Panc1 (cell line): ENCODE measurements at regions not wholly inside any gene's neighbourhood (a gene's known extent, or its start where the extent isn't known, plus 50 kb on each side); places are given as distances from the start of the nearest gene placed in this dataset.

ENCODE experiments used
- ATAC-seq: fragments of 200-7000 bp; cut with Tn5 transposase; 2 replicates; pipeline ENCODE4 v1.9.1; 2020; ENCODE audit warnings: mild to moderate bottlenecking, moderate library complexity
- BruUV-seq: library from RNA; stranded (reverse); fragments of 400-500 nt; replicated peaks from 2 replicates; lab custom pipeline; 2021; lab: Mats Ljungman, UMichigan
- CTCF ChIA-PET: fragments of 300-600 bp; sonication (Branson Sonifier 250); formaldehyde crosslinking; loops from one replicate; lab custom pipeline; 2022; ENCODE audit warnings: antibody characterized with exemption; lab: Charles Lee
- POLR2A ChIA-PET: fragments of 300-600 bp; sonication (Branson Sonifier 250); formaldehyde crosslinking; loops from one replicate; lab custom pipeline; 2022; ENCODE audit warnings: antibody characterized with exemption; lab: Charles Lee
- DNase-seq: peaks from one replicate; pipeline ENCODE4 v3.0.0-alpha.2; 2010; ENCODE audit warnings: low read depth, low spot score
- H3K27ac ChIP-seq: 2 replicates; pipeline ENCODE4 v1.5.1; 2011; ENCODE audit warnings: mild to moderate bottlenecking, low read length, inconsistent platforms
- H3K27me3 ChIP-seq: fragments of 200-500 bp; sonication (Bioruptor generic); 2 replicates; pipeline ENCODE4 v1.6.0; 2014; ENCODE audit warnings: low read length, inconsistent platforms; ENCODE audit not compliant: control insufficient read depth, insufficient read depth
- H3K36me3 ChIP-seq: fragments of 200-500 bp; sonication (Bioruptor generic); 2 replicates; pipeline ENCODE4 v1.5.1; 2014; ENCODE audit warnings: inconsistent platforms, mild to moderate bottlenecking, low read length, moderate library complexity; ENCODE audit not compliant: control insufficient read depth, insufficient read depth
- H3K4me1 ChIP-seq: 2 replicates; pipeline ENCODE4 v1.5.1; 2011; ENCODE audit warnings: inconsistent platforms, mild to moderate bottlenecking, low read length, moderate library complexity; ENCODE audit not compliant: control insufficient read depth, insufficient read depth
- H3K4me3 ChIP-seq, 2 experiments: 2 replicates each; pipeline ENCODE4 v1.5.1; 2011 to 2012; ENCODE audit warnings: low read depth in 2 of 2, low read length in 2 of 2, mild to moderate bottlenecking in 2 of 2, inconsistent platforms in 1 of 2, moderate library complexity in 1 of 2
- H3K9me3 ChIP-seq: fragments of 200-500 bp; sonication (Bioruptor generic); 2 replicates; pipeline ENCODE4 v1.5.1; 2014; ENCODE audit warnings: low read depth, mild to moderate bottlenecking, inconsistent platforms, low read length, moderate library complexity; ENCODE audit not compliant: control insufficient read depth, insufficient read depth
- CTCF ChIP-seq: fragments of 450-650 bp; IDR thresholded peaks from 2 replicates; pipeline ENCODE4 v1.5.1; 2017; ENCODE audit warnings: mild to moderate bottlenecking
- POLR2AphosphoS5 ChIP-seq: IDR thresholded peaks from 2 replicates; pipeline ENCODE4 v1.6.1; 2012; ENCODE audit warnings: mild to moderate bottlenecking, low read depth, low read length, moderate library complexity
- REST ChIP-seq, 2 experiments: IDR thresholded peaks; 2 replicates each; pipeline ENCODE4 v1.6.1; 2011 to 2012; ENCODE audit warnings: low read depth in 2 of 2, control low read depth in 1 of 2, low read length in 1 of 2, mild to moderate bottlenecking in 1 of 2, moderate library complexity in 1 of 2; ENCODE audit not compliant: insufficient read depth in 1 of 2
- SIN3A ChIP-seq: IDR thresholded peaks from 2 replicates; pipeline ENCODE4 v1.6.1; 2012; ENCODE audit warnings: low read depth, mild to moderate bottlenecking, low read length, moderate library complexity, borderline replicate concordance; ENCODE audit not compliant: insufficient read depth
- TCF7L2 ChIP-seq: IDR thresholded peaks from 2 replicates; pipeline ENCODE4 v1.6.1; 2011; ENCODE audit warnings: mild to moderate bottlenecking, low read depth, low read length, inconsistent platforms
- in situ Hi-C: cut with HindIII; loops from 2 replicates; pipeline ENCODE4 v1.10.0; 2016; ENCODE audit warnings: low sequenced_read_pairs, low pct_unique_long_range_greater_than_20kb
- intact Hi-C: fragments of 100-400 bp; cut with micrococcal nuclease; formaldehyde crosslinking; loops from one replicate; pipeline ENCODE4 v1.10.0; 2022; ENCODE audit not compliant: unreplicated experiment

GRCh38 chr1:57752843-57753242 is 329.0 kb upstream of the DAB1 start:
- H3K27ac ChIP-seq: no peak overlapping the region
- POLR2A ChIA-PET: no interaction called here
- H3K36me3 ChIP-seq: no peaks in the 10 kb centered on the region
- no peak for ATAC-seq
- CTCF ChIA-PET: no interaction called here
- H3K4me1 ChIP-seq: no peaks in the 10 kb centered on the region
- no peaks in the 10 kb centered on the region for H3K9me3 ChIP-seq
- no peaks in the 10 kb centered on the region for H3K27me3 ChIP-seq
- DNase-seq: no peak
- intact Hi-C loops (no loop called here), in situ Hi-C loops (no loop called here)
- BruUV-seq: no TSS peak
- no peak for TF ChIP-seq POLR2AphosphoS5
- no peak overlapping the region for H3K4me3 ChIP-seq

GRCh38 chr1:57748719-57749118 is 324.9 kb upstream of the DAB1 start:
- no peak overlapping the region for H3K4me3 ChIP-seq
- TF ChIP-seq POLR2AphosphoS5 (no peak), CTCF (no peak), SIN3A (no peak), REST (IDR thresholded peaks at IDR 0.05; ENCODE audit: insufficient read depth in 1 of 2, low read depth in 2 of 2, low read length in 1 of 2) (no peak), TCF7L2 (no peak)
- no peaks in the 10 kb centered on the region for H3K4me1 ChIP-seq
- intact Hi-C loops: no loop called here
- H3K27me3 ChIP-seq: no peaks in the 10 kb centered on the region
- ATAC-seq (no peak), DNase-seq (no peak)
- H3K9me3 ChIP-seq: no peaks in the 10 kb centered on the region
- ChIA-PET POLR2A (no interaction called here), CTCF (no interaction called here)
- no peaks in the 10 kb centered on the region for H3K36me3 ChIP-seq
- BruUV-seq: no TSS peak
- in situ Hi-C loops: no loop called here
- H3K27ac ChIP-seq: no peak overlapping the region

- no peaks in the 10 kb centered on the region for H3K9me3 ChIP-seq
- no peaks in the 10 kb centered on the region for H3K27me3 ChIP-seq
- ChIA-PET CTCF (no interaction called here), POLR2A (no interaction called here)
- DNase-seq (no peak), ATAC-seq (no peak)
- H3K36me3 ChIP-seq: no peaks in the 10 kb centered on the region
- no peak overlapping the region for H3K4me3 ChIP-seq
- in situ Hi-C loops (no loop called here), intact Hi-C loops (no loop called here)
- TF ChIP-seq SIN3A: no peak
- TF ChIP-seq POLR2AphosphoS5: no peak
- no peak for TF ChIP-seq TCF7L2
- no peak for TF ChIP-seq CTCF
- no peaks in the 10 kb centered on the region for H3K4me1 ChIP-seq
- H3K27ac ChIP-seq: no peak overlapping the region
- BruUV-seq: no TSS peak
Measured at GRCh38 chr1:57747818-57748217, 324.0 kb upstream of the DAB1 start.
